ENCODE measurements at regions not wholly inside any gene's neighbourhood (a gene's known extent, or its start where the extent isn't known, plus 50 kb on each side); places are given as distances from the start of the nearest gene placed in this dataset.

DNA sequence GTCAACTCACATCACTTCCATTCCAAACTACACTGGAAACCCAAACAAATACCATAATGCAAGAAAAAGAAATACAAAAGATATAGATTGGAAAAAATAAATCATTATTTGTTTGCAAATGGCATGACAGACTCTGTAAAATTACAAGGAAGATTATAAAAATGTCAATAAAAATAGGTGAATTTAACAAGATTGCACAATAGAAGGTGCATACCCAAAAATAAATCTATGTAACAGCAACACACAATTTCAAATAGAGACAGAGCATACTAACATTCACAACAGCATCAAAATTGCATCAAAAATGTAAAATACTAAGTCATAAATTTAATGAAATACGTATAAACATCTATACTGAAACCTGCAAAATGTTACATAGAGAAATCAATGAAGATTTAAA is 1140.0 kb upstream of the GJE1 start:
- DNase-seq (ENCODE audit: low spot score), result no peak

- DNase-seq (ENCODE audit: low spot score), result no peak
These were observed 1143.9 kb upstream of the GJE1 start for GRCh38 chr6:140988780-140989179.

DNA sequence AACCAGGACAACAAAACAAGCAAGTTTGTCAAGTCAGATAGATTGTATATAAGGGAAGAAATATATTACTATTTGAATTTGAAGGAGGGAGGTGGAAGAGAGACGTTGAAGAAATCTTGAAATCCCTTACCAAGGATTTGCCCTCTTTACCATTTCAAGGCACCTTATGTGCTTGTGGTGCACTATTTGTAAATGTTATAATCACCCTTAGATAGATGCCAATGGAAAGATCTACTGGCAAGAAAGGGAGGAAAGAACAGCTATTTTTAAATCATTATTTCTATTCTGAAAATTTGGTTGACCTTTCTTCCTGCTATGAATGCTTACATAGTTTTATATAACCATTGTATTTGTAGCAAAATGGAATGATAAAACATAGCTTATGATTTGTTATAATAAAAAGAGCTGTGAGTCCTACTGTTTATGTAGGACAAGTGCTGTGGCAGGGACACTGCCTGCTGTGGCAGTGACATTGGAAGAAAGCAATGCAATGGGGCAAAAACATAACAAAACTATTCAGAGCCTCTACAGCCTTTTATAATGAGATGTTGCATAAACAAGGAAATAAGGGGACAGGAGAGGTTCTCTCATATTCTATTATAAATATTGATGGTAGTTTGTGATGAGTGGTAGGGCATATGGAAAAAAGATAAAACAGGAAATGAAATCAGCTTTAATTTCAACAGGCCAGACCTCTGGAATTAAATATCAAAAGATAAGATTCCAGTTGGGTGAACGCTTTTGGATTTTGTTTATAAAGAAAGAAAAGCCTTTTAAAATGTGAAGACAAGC is 1145.2 kb upstream of the GJE1 start:
- no peak for DNase-seq (ENCODE audit: low spot score)

- no peak for DNase-seq (ENCODE audit: low spot score)
These were observed 1146.9 kb upstream of the GJE1 start for GRCh38 chr6:140985679-140986275.

DNA sequence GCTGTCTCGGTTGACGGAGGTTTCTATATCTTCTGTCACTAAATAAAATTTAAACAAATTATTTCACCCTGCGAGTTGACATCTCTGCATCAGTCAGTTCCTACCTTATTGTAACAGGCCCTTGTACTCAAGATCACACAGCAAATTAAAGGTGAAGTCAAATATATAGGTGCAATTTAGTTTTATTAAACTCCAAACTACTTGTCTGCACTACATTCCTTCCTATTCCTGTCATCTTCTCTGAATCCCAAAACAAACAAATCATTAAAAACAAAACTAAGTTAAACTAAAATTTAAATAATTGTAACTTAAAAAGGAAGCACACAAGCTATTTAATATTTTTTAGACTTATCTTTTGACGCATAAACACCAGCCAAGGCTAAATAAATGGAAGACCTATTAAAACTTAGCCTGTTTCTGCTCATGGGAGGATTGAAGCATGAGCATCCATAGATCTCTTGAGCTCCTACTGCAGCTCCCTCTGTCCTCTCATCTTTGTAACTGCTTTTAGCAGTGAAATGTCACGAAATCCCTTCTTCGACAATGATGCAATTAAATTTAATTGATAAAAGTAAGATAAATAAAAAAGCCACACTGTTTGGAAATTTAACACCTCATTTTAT is 1152.3 kb upstream of the GJE1 start:
- no peak for DNase-seq (ENCODE audit: low spot score)

GRCh38 chr6:140979642-140980091 is 1153.1 kb upstream of the GJE1 start:
- no peak for DNase-seq (ENCODE audit: low spot score)

DNA sequence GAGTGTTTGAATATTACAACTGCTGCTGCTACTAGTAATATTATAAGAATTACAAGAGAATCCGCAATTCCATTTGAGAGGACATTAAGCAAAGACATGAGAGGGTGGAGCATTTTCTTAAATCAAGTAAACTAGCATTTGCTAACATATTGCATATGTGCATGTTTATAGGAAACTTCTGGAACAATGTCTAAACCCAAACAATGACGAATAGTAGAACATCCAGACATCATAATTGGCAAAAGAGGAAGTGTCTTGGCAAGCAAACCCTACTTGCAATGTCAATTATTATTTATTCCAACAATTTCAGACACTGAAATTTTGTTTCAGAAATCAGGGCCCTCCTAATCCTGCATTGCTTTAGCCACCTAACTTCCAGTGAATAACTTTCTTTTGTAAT is 1155.3 kb upstream of the GJE1 start:
- DNase-seq (ENCODE audit: low spot score), result no peak

- DNase-seq (ENCODE audit: low spot score), result no peak
These were observed 1155.9 kb upstream of the GJE1 start for GRCh38 chr6:140976806-140977205.

GRCh38 chr6:140970485-140970884 is 1162.2 kb upstream of the GJE1 start:
- no peak for DNase-seq (ENCODE audit: low spot score)

- no peak for DNase-seq (ENCODE audit: low spot score)
These were observed 1164.7 kb upstream of the GJE1 start for GRCh38 chr6:140968062-140968461.

GRCh38 chr6:140966676-140967075 is 1166.0 kb upstream of the GJE1 start:
- no peak for DNase-seq (ENCODE audit: low spot score)

DNA sequence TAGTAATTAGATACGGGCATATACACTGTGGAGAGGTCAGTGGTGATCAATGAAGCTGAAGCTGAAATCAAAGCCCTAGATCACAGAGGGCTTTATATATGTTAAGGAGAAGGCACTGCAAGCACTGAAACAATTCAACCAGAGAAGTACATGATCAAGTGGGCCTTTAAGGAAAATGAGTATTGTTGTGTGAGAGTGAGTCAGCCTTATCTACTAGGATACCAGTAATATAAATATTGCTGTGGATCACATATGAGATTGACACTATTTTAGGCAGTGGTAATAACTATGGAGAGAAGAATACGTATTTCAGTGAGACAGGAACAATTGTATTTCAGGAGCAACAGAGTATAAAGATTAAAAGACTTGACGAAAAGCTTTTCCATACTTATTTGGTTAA is 1172.2 kb upstream of the GJE1 start:
- no peak for DNase-seq (ENCODE audit: low spot score)

GRCh38 chr6:140957386-140957785 is 1175.3 kb upstream of the GJE1 start:
- no peak for DNase-seq (ENCODE audit: low spot score)

DNA sequence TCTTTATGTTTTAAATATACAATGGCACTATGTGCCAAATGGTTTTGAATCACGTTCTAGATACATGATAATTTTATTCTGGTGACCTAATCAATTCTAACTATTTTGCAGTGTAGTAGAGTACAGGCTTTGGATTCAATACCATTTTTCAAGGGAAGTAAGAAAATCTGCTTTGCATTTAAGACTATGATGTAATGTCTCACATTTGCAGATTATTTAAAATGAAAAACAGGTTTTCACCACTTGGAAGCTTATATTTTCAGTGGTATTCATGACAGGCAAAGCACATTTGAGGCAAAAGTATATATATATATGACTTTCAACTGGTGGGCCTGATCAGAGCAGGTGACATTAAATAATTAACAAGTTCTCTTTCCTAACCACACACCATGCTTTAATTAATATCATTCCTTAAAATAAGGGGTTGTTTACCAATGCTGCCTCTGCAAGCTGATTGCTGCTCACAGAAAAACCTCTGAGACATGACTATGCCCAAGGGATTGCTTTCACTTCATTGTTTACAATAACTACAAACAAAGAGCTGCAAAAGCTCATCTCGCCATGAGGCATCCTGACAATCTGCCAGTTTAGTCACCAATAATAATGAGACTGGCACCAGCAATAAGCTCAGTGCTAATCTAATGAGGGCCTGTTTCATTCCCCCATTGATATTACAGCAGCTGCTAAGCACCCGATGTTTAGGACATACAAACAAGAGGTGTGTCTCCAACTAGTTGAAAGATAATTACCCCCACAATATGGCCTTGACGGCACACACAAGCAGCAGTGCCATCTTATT is 1176.0 kb upstream of the GJE1 start:
- no peak for DNase-seq (ENCODE audit: low spot score)

DNA sequence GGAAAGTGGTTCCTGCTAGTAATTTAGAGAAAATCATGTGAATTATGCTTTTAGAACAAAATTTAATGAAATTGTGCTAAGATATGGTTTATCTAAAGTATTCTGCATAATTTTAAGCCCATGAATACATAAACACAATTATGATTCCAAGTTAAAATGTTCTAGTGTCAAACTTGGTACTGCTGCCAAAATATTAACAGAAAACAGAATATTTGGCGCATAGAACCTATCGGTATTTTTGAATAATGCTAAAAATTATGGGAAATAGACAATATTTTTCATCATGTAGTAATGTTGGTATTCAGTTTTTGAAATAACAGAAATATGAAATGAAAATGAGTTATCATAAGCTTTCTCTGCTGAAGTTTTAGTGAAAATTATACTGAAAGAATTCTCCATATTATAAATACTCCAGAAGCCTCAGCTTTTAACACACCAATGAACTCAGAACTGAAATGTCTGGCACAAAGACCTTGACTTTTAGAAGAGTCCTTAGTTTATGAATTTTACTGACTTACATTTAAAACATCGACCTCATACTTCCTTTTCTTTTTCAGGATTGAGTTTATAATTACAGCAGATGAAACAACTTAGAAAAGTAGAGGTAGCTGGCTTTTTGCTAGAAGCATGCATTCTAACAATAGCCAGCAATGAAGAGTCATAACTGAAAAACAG is 1192.3 kb upstream of the GJE1 start:
- DNase-seq (ENCODE audit: low spot score), result no peak

DNA sequence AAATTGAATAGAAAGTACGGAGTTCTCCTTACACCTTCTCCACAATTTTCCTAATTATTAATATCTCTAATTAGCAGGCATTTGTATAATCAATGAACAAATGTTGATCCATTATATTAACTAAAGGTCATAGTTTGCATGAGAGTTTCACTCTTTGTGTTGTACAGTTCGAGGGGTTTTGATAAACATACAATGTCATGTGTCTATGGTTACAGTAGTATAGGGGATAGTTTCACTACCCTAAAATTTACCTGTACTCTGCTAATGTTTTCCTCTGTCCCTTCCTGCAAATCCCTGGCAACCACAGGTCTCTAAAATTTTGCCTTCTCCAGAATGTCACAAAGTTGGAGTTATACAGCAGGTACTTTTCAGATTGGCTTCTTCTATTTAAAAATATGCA is 1199.8 kb upstream of the GJE1 start:
- no peak for DNase-seq (ENCODE audit: low spot score)

DNA sequence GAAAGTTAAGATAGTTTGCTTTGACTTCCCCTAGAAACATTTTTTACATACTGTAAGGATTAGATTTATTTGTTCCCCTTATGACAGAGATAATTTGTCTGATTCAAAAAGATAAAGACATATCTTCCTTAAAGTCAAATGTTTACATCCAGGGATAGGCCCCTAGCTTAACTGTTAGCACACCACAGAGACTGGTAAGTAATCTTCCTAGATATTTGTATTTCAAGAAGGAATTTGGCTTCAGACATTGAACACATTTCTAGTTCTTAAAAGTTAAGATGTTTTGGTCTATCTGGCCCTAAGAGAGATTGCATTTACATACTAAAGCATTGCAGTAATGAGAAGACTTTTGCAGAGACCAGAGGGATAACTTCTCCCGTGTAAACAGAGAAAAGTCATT is 1201.1 kb upstream of the GJE1 start:
- no peak for DNase-seq (ENCODE audit: low spot score)

DNA sequence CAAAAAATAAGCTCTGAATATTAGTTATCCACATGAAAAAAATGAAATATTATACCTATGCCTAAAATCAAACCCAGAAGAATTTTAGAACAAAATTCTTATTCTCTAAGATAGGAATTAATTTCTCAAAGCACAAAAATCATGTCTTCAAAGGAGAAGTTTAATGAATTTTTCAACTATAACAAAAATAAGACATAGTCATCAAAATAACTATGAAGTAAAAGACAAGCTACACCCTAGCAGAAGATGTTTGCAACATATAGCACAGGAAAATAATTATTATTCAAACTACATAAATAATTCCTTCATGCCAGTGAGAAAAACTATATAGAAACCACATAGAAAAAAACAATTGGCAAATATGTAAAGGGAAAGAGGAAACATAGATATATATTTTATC is 1203.6 kb upstream of the GJE1 start:
- DNase-seq (ENCODE audit: low spot score), result no peak

DNA sequence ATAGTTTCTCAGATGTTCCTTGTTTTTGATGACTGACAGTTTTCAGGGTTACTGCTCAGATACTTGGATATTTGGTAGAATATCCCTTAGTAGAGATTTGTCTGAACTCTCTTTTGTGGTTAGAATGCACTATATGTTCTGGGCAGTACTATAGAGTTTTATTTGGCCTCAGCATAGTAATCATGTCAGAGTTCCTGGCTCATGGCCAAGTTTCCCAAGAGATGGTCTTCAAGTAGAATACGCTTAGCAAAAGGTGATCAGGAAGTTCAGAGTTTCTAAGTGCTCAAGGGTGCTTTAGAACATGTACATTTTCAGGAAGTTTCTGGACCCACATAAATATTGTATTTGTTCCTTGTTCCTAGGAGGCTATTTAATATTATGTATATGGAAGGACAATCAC is 1209.7 kb upstream of the GJE1 start:
- DNase-seq (ENCODE audit: low spot score), result no peak

GRCh38 chr6:140921366-140922226 is 1211.1 kb upstream of the GJE1 start:
- no peak for DNase-seq (ENCODE audit: low spot score)
